Neuronal stem cell (in vitro differentiated cells): ENCODE measurements at regions not wholly inside any gene's neighbourhood (a gene's known extent, or its start where the extent isn't known, plus 50 kb on each side); places are given as distances from the start of the nearest gene placed in this dataset.
"Not testable (repeated sequence)": the region's sequence is repeated elsewhere in the genome, so short reads cannot be mapped to it uniquely, and the experiment has no call there.

Experiments used
- DNase-seq: peaks from one replicate; pipeline ENCODE4 v3.0.0-alpha.2; 2013; ENCODE audit warnings: low spot score
- H2AFZ ChIP-seq: one replicate; pipeline ENCODE4 v1.6.1; 2013; ENCODE audit warnings: mild to moderate bottlenecking, low read length, inconsistent platforms
- H2AK5ac ChIP-seq: 2 replicates; pipeline ENCODE4 v1.6.1; 2013; ENCODE audit warnings: low read depth, mild to moderate bottlenecking, inconsistent platforms, low read length, moderate library complexity, mixed read lengths
- H2BK120ac ChIP-seq: 2 replicates; pipeline ENCODE4 v1.6.1; 2013; ENCODE audit warnings: low read depth, mild to moderate bottlenecking, inconsistent platforms, low read length, moderate library complexity, mixed read lengths
- H2BK12ac ChIP-seq: one replicate; pipeline ENCODE4 v1.6.1; 2013; ENCODE audit warnings: low read length, inconsistent platforms
- H2BK15ac ChIP-seq: 2 replicates; pipeline ENCODE4 v1.6.1; 2013; ENCODE audit warnings: mild to moderate bottlenecking, low read length, inconsistent platforms, mixed read lengths
- H2BK5ac ChIP-seq: one replicate; pipeline ENCODE4 v1.6.1; 2013; ENCODE audit warnings: inconsistent platforms, mild to moderate bottlenecking, low read length, moderate library complexity
- H3K14ac ChIP-seq: one replicate; pipeline ENCODE4 v1.6.1; 2013; ENCODE audit warnings: low read length, inconsistent platforms
- H3K18ac ChIP-seq: 2 replicates; pipeline ENCODE4 v1.6.1; 2013; ENCODE audit warnings: low read length, inconsistent platforms
- H3K23ac ChIP-seq: 2 replicates; pipeline ENCODE4 v1.6.1; 2013; ENCODE audit warnings: low read depth, mild to moderate bottlenecking, mixed read lengths, low read length, inconsistent platforms; ENCODE audit not compliant: poor library complexity
- H3K27ac ChIP-seq: replicated peaks from 3 replicates; pipeline ENCODE4 v1.5.1; 2013; ENCODE audit warnings: low read length, inconsistent platforms
- H3K27me3 ChIP-seq, 3 experiments: 2 replicates each; pipeline ENCODE4 v1.6.1; 2013; ENCODE audit warnings: low read length in 3 of 3, mild to moderate bottlenecking in 2 of 3, inconsistent platforms in 1 of 3, low read depth in 1 of 3, mixed read lengths in 1 of 3, moderate library complexity in 1 of 3; ENCODE audit not compliant: control insufficient read depth in 3 of 3, insufficient read depth in 3 of 3
- H3K36me3 ChIP-seq, 2 donors: replicated peaks in 1 of 2; 2 replicates each; pipeline ENCODE4 v1.6.1; 2013; ENCODE audit warnings: low read length in 2 of 2; ENCODE audit not compliant: control insufficient read depth in 2 of 2, insufficient read depth in 2 of 2
- H3K4ac ChIP-seq: 2 replicates; pipeline ENCODE4 v1.6.1; 2013; ENCODE audit warnings: inconsistent platforms, mild to moderate bottlenecking, low read length, moderate library complexity
- H3K4me1 ChIP-seq, 2 donors: 1 replicate in 1 of 2; 2 replicates in 1 of 2; pipeline ENCODE4 v1.6.1; 2013; ENCODE audit warnings: low read length in 2 of 2, low read depth in 1 of 2; ENCODE audit not compliant: control insufficient read depth in 2 of 2, insufficient read depth in 1 of 2
- H3K4me2 ChIP-seq: one replicate; pipeline ENCODE4 v1.6.1; 2013; ENCODE audit warnings: mild to moderate bottlenecking, low read length, inconsistent platforms; ENCODE audit not compliant: insufficient read depth, poor library complexity, severe bottlenecking
- H3K4me3 ChIP-seq, 2 donors: 2 replicates each; pipeline ENCODE4 v1.5.1; 2013; ENCODE audit warnings: low read length in 2 of 2, mild to moderate bottlenecking in 2 of 2, inconsistent platforms in 1 of 2, moderate library complexity in 1 of 2
- H3K79me1 ChIP-seq: one replicate; pipeline ENCODE4 v1.6.1; 2013; ENCODE audit warnings: low read depth, mild to moderate bottlenecking, inconsistent platforms, low read length, moderate library complexity
- H3K9ac ChIP-seq: one replicate; pipeline ENCODE4 v1.6.1; 2013; ENCODE audit warnings: mild to moderate bottlenecking, low read depth, low read length, inconsistent platforms; ENCODE audit not compliant: poor library complexity
- H3K9me3 ChIP-seq, 2 donors: replicated peaks in 1 of 2; 2 replicates each; pipeline versions ENCODE3 to v1.6.1; 2013; ENCODE audit warnings: low read length in 2 of 2, mild to moderate bottlenecking in 2 of 2, inconsistent platforms in 1 of 2, low read depth in 1 of 2, mixed read lengths in 1 of 2, moderate library complexity in 1 of 2; ENCODE audit not compliant: control insufficient read depth in 2 of 2, insufficient read depth in 1 of 2
- H4K8ac ChIP-seq: one replicate; pipeline ENCODE4 v1.6.1; 2013; ENCODE audit warnings: low read depth, mild to moderate bottlenecking, inconsistent platforms, low read length, moderate library complexity
- H4K91ac ChIP-seq: one replicate; pipeline ENCODE4 v1.6.1; 2013; ENCODE audit warnings: low read length, low read depth, mild to moderate bottlenecking, inconsistent platforms; ENCODE audit not compliant: poor library complexity
- WGBS, 2 donors: extraction: QIAGEN DNeasy Blood & Tissue Kit; methylation state at CpG; one replicate each; pipeline ENCODE4 v1.1.7; 2013; ENCODE audit warnings: missing lambda C conversion rate in 2 of 2, mixed read lengths in 1 of 2; ENCODE audit not compliant: insufficient read length in 2 of 2, insufficient replicate concordance in 1 of 2; ENCODE audit errors: extremely low coverage in 2 of 2; 5-methylcytosine and 5-hydroxymethylcytosine counted together

DNA sequence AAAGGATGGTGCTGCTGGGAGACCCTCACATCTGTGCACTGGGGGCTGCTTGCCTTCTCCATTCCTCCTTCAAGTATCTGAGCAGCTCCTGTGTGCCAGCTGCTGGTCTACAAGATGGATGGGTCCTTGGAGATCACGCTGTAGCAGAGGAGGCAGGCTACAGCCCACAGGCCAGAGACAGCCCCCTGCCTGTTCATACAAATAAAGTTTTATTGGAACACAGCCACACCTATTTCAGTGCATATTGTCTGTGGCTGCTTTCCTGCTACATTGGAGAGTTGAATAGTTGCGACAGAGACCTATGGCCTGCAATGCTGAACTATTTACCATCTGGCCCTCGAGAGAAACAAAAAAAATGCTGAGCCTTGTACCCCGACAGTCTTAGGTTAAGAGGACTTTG lies 149.8 kb upstream of the EEF2KMT start:
- not testable (repeated sequence) for H3K4me2 ChIP-seq, H2BK12ac ChIP-seq, H3K36me3 ChIP-seq, H4K91ac ChIP-seq, H3K9me3 ChIP-seq, H3K79me1 ChIP-seq, H2AFZ ChIP-seq, H2BK15ac ChIP-seq, H3K9ac ChIP-seq, H2BK5ac ChIP-seq, H3K4ac ChIP-seq, DNase-seq, H3K4me1 ChIP-seq, H3K27me3 ChIP-seq, H3K23ac ChIP-seq, H4K8ac ChIP-seq, H3K4me3 ChIP-seq, H3K14ac ChIP-seq, H2BK120ac ChIP-seq, H3K18ac ChIP-seq, H3K27ac ChIP-seq, H2AK5ac ChIP-seq
- no CpG with 5 or more reads among the region's 4 CpGs for WGBS, 2 donors

DNA sequence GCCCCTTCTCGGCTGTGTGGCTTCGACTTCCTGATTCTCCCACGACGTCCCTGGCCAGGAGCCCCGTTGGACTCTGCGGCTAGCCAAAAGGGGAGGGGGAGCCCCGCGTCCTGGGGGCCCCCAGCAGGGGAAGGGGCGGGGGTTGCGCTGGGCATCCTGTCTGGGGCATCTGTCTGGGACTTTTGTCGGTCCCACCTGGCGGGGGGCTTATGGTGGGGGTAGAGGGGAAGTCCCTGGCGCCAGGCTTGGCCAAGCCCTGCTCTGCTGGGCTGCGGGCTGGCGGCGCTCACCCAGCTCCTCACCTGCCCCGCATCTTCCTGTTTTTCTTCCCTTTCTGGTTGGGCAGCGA lies 142.7 kb upstream of the EEF2KMT start:
- WGBS, 2 donors, result no CpG with 5 or more reads among the region's 18 CpGs
- not testable (repeated sequence) for H3K4me3 ChIP-seq

DNA sequence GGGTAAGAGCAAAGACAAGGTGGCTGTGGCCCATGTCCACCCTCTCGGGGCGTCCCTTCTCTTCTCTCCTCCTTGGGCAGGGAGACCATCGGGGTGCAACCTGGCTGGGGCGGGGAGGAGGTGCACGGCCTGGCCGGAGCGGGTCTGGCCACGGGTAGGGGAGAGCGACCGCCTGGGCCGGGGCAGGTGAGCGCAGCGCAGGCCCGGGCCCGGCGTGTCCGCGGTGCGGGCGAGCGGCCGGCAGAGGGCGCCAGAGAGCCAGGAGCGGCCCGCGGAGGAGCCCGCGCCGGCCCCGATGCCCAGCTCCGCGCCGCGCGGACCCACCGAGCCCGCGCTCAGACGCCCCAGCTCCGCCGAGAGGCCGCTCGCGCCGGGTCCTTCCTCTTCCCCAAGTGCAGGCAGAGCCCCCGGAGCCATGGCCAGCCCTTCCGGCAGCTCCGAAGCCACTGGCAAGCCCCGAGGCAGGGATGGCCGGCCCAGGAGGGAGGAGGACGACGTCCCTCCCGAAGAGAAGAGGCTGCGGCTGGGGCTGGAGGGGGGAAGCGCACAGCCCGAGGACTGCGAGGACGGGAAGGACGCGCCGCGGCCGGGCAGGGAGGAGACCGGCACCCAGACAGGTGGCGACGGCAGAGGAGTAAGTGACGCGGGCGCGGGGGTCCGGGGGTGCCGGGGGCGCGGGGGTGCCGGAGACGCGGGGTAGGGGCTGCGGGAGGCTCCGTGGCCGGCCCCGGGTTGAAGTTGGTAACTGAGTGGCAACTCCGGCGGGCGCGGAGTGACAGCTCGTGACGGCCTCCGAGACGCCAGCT lies 142.1 kb upstream of the EEF2KMT start:
- DNase-seq, result peak; percentile 41
- not testable (repeated sequence) for H4K91ac ChIP-seq, H2BK120ac ChIP-seq, H4K8ac ChIP-seq, H3K4ac ChIP-seq, H3K9me3 ChIP-seq, H2AK5ac ChIP-seq, H3K14ac ChIP-seq, H3K9ac ChIP-seq, H3K36me3 ChIP-seq, H2BK15ac ChIP-seq, H3K27ac ChIP-seq, H3K23ac ChIP-seq, H3K79me1 ChIP-seq, H3K4me1 ChIP-seq, H2BK5ac ChIP-seq, H2BK12ac ChIP-seq
- Histone ChIP-seq H3K4me2 (peak overlapping the region; percentile 48), H2AFZ (peak overlapping the region; percentile 59), H3K27me3 (peaks cover 0 to 10% (median 7%) of the 10 kb centered on the region in 3 experiments), H3K18ac (peak overlapping the region; percentile 83), H3K4me3 (peak overlapping the region in 1 of 2 donors; percentile 71)
- WGBS, 2 donors, result no CpG with 5 or more reads among the region's 89 CpGs

More for the DNA sequence above, 142.7 kb upstream of the EEF2KMT start:
- H3K9me3 ChIP-seq, H3K4me1 ChIP-seq, H4K8ac ChIP-seq, H3K18ac ChIP-seq, H2BK15ac ChIP-seq, H3K79me1 ChIP-seq, H3K23ac ChIP-seq, H2BK5ac ChIP-seq, H3K14ac ChIP-seq, H2AK5ac ChIP-seq, H2BK120ac ChIP-seq, H4K91ac ChIP-seq, H3K9ac ChIP-seq, H3K4ac ChIP-seq, H2BK12ac ChIP-seq, H2AFZ ChIP-seq, H3K27ac ChIP-seq, H3K36me3 ChIP-seq, DNase-seq: not testable (repeated sequence)
- H3K4me2 ChIP-seq, result peak overlapping the region; percentile 48
- peaks cover 0 to 10% (median 7%) of the 10 kb centered on the region in 3 experiments for H3K27me3 ChIP-seq

DNA sequence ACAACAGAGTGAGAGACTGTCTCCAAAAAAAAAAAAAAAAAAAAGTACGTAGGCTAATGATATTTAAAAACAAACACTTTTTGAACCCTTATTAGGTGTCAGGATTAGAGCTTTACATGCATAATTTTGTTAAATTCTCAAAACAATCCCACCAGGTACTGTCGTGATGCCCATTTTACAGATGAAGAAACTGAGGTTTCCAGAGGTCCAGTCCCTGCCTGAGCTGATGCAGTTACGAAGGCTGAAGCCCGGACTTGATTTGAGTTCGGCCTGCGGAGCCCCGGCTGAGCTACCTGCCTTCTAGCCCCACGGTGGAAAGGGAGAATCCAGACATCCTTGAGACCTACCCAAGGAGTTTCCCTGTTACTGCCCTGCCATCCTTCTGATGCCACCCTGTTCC lies 137.5 kb upstream of the EEF2KMT start:
- Histone ChIP-seq H2BK12ac (peak overlapping the region; percentile 73), H4K91ac (no peak overlapping the region), H2AK5ac (peak overlapping the region; percentile 56), H3K9ac (no peak overlapping the region), H2BK15ac (peak overlapping the region; percentile 15), H3K23ac (no peak overlapping the region), H3K27me3 (peaks cover 0 to 3% (median 0%) of the 10 kb centered on the region in 3 experiments), H3K9me3 (no peaks in the 10 kb centered on the region), H3K4ac (no peak overlapping the region), H3K27ac (no peak overlapping the region), H2AFZ (no peak overlapping the region), H3K14ac (no peak overlapping the region), H3K79me1 (no peaks in the 10 kb centered on the region), H2BK120ac (no peak overlapping the region), H2BK5ac (no peak overlapping the region), H3K4me1 (peaks cover 0 to 3% of the 10 kb centered on the region in 2 donors), H3K36me3 (no peaks in the 10 kb centered on the region), H3K18ac (no peak overlapping the region), H3K4me3 (no peak overlapping the region), H4K8ac (no peak overlapping the region), H3K4me2 (no peak overlapping the region)
- no peak for DNase-seq
- no CpG with 5 or more reads among the region's 8 CpGs for WGBS, 2 donors
